ENCODE measurements at regions not wholly inside any gene's neighbourhood (a gene's known extent, or its start where the extent isn't known, plus 50 kb on each side); places are given as distances from the start of the nearest gene placed in this dataset.

DNA sequence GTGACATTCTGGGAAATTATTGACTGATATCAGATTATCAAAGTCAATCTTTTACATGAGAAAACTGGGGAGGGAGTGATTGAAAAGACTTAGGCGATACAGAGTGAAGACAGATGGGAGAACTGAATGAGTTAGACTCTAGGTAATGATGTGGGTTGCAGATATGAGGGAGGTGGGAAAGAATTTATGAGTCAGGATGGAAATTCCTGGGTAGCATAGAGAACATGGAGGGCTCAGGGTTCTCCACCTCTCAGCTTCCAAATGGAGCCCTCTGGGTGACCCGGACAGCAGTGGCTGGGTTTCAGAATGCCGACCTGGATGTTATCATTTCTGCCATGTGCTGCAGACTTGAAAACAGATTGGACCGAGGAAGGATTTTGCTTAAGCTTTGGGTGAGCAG lies 75.4 kb upstream of the SHB start:
- Histone ChIP-seq H3K27ac (ENCODE audit: insufficient read length, low read depth, low read length) (no peak overlapping the region), H2BK20ac (ENCODE audit: low read depth, low read length, poor library complexity, severe bottlenecking) (no peak overlapping the region), H3T11ph (ENCODE audit: low read length) (no peak overlapping the region), H3K14ac (ENCODE audit: insufficient read depth, low read length) (no peak overlapping the region), H2BK120ac (ENCODE audit: low read depth, low read length, poor library complexity, severe bottlenecking) (no peak overlapping the region), H2AFZ (ENCODE audit: low read length) (no peak overlapping the region), H3K9ac (ENCODE audit: extremely low read depth, insufficient read length, low read length) (no peak overlapping the region), H2BK5ac (ENCODE audit: insufficient read length, low read length) (no peak overlapping the region), H3K9me3 (ENCODE audit: control insufficient read depth, low read depth, low read length) (no peaks in the 10 kb centered on the region), H4K91ac (ENCODE audit: insufficient read length, low read depth, low read length) (no peak overlapping the region), H3K4me1 (ENCODE audit: insufficient read depth, low read length) (no peaks in the 10 kb centered on the region; the same call in 1 of the 2 replicates), H4K5ac (ENCODE audit: insufficient read length, low read depth, low read length) (no peak overlapping the region), H3K56ac (ENCODE audit: insufficient read length, low read depth, low read length) (no peak overlapping the region), H4K20me1 (ENCODE audit: control insufficient read depth, insufficient read depth, insufficient read length) (no peaks in the 10 kb centered on the region), H4K8ac (replicated peaks; ENCODE audit: insufficient read length, low read depth, low read length) (no peak overlapping the region), H3K79me1 (ENCODE audit: insufficient read depth, low read depth, low read length, poor library complexity, severe bottlenecking) (no peaks in the 10 kb centered on the region), H2AK5ac (ENCODE audit: insufficient read length, low read length) (no peak overlapping the region), H3K27me3 (ENCODE audit: insufficient read depth, low read length) (no peaks in the 10 kb centered on the region; the same call in 1 of the 2 replicates), H3K23me2 (ENCODE audit: insufficient read length, low read depth, low read length, poor library complexity, severe bottlenecking) (no peaks in the 10 kb centered on the region), H3K79me2 (ENCODE audit: insufficient read depth, low read length) (no peaks in the 10 kb centered on the region), H3K4me2 (ENCODE audit: insufficient read depth, insufficient read length, low read length) (no peak overlapping the region), H2BK15ac (ENCODE audit: low read depth, low read length) (no peak overlapping the region), H2BK12ac (ENCODE audit: insufficient read length, low read depth, low read length) (no peak overlapping the region), H3K4ac (ENCODE audit: low read depth, low read length) (no peak overlapping the region), H3K18ac (ENCODE audit: insufficient read length, low read depth, low read length) (no peak overlapping the region), H3K23ac (ENCODE audit: insufficient read length, low read depth, low read length) (no peak overlapping the region)
- Mint-ChIP-seq H3K4me1 (peaks cover 0 to 11% of the 10 kb centered on the region in 2 experiments; a peak in 2 of 4 replicates), H3K27me3 (ENCODE audit: low read depth) (peaks cover 76% of the 10 kb centered on the region), H3K27ac (no peak overlapping the region), H3K4me3 (no peak overlapping the region), H3K9me3 (no peaks in the 10 kb centered on the region), H3K36me3 (ENCODE audit: insufficient read depth in 1 of 3, low read depth in 3 of 3) (no peaks in the 10 kb centered on the region)
- DNase-seq, result no peak
- TF ChIP-seq, protein P1, sequence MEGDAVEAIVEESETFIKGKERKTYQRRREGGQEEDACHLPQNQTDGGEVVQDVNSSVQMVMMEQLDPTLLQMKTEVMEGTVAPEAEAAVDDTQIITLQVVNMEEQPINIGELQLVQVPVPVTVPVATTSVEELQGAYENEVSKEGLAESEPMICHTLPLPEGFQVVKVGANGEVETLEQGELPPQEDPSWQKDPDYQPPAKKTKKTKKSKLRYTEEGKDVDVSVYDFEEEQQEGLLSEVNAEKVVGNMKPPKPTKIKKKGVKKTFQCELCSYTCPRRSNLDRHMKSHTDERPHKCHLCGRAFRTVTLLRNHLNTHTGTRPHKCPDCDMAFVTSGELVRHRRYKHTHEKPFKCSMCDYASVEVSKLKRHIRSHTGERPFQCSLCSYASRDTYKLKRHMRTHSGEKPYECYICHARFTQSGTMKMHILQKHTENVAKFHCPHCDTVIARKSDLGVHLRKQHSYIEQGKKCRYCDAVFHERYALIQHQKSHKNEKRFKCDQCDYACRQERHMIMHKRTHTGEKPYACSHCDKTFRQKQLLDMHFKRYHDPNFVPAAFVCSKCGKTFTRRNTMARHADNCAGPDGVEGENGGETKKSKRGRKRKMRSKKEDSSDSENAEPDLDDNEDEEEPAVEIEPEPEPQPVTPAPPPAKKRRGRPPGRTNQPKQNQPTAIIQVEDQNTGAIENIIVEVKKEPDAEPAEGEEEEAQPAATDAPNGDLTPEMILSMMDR (conservative IDR thresholded peaks at IDR 0.05), result no peak
- no CpG with 5 or more reads among the region's 4 CpGs for WGBS (ENCODE audit: extremely low coverage, insufficient read length, low lambda C conversion rate)

All from H9 (cell line).